CD4-positive, CD25-positive, alpha-beta regulatory T cell (primary cell): ENCODE measurements at regions not wholly inside any gene's neighbourhood (a gene's known extent, or its start where the extent isn't known, plus 50 kb on each side); places are given as distances from the start of the nearest gene placed in this dataset.

Experiments
- ATAC-seq, 2 donors: fragments of 150-1000 bp; cut with Tn5 transposase; one replicate each; pipeline ENCODE4 v1.10.0; 2021; ENCODE audit warnings: low read depth in 2 of 2, moderate number of reproducible peaks in 2 of 2, moderate library complexity in 1 of 2
- DNase-seq, 3 donors: peaks; one replicate each; pipeline versions ENCODE4 v3.0.0 to v3.0.0-alpha.2; 2012 to 2022; ENCODE audit warnings: mixed read lengths in 1 of 3
- H3K27ac ChIP-seq: one replicate; pipeline ENCODE4 v1.7.0; 2013; ENCODE audit warnings: mild to moderate bottlenecking, low read length; ENCODE audit not compliant: insufficient read depth, poor library complexity, severe bottlenecking
- H3K27me3 ChIP-seq: one replicate; pipeline ENCODE4 v1.7.0; 2013; ENCODE audit warnings: low read length; ENCODE audit not compliant: control insufficient read depth, insufficient read depth
- H3K36me3 ChIP-seq: one replicate; pipeline ENCODE4 v1.7.0; 2013; ENCODE audit warnings: mild to moderate bottlenecking, low read length, moderate library complexity; ENCODE audit not compliant: control insufficient read depth, insufficient read depth
- H3K4me1 ChIP-seq: 2 replicates; pipeline ENCODE4 v1.7.0; 2013; ENCODE audit warnings: mild to moderate bottlenecking, low read length; ENCODE audit not compliant: insufficient read depth, control insufficient read depth, poor library complexity, severe bottlenecking
- H3K4me3 ChIP-seq: one replicate; pipeline ENCODE4 v1.7.0; 2013; ENCODE audit warnings: low read depth, mild to moderate bottlenecking, low read length, moderate library complexity
- H3K9me3 ChIP-seq, 2 experiments: 1 replicate in 1 of 2; 2 replicates in 1 of 2; pipeline ENCODE4 v1.7.0; 2013; ENCODE audit warnings: low read length in 2 of 2, mild to moderate bottlenecking in 1 of 2, moderate library complexity in 1 of 2; ENCODE audit not compliant: control insufficient read depth in 2 of 2
- H3K27ac Mint-ChIP-seq, 3 donors: one replicate each; pipeline ENCODE4 v1.8.0; 2020 to 2022; ENCODE audit warnings: mild to moderate bottlenecking in 3 of 3, mixed read lengths in 3 of 3, moderate library complexity in 2 of 3
- H3K27me3 Mint-ChIP-seq: one replicate; pipeline ENCODE4 v1.8.0; 2022; ENCODE audit warnings: mild to moderate bottlenecking, mixed read lengths
- H3K36me3 Mint-ChIP-seq: one replicate; pipeline ENCODE4 v1.8.0; 2020; ENCODE audit warnings: mixed read lengths
- H3K4me1 Mint-ChIP-seq, 4 donors: one replicate each; pipeline ENCODE4 v1.8.0; 2020 to 2022; ENCODE audit warnings: mixed read lengths in 4 of 4, mild to moderate bottlenecking in 1 of 4
- H3K4me3 Mint-ChIP-seq, 4 donors: one replicate each; pipeline ENCODE4 v1.8.0; 2020 to 2022; ENCODE audit warnings: mild to moderate bottlenecking in 4 of 4, mixed read lengths in 4 of 4, moderate library complexity in 3 of 4
- H3K9me3 Mint-ChIP-seq, 7 donors: one replicate each; pipeline ENCODE4 v1.8.0; 2020 to 2022; ENCODE audit warnings: mixed read lengths in 7 of 7, mild to moderate bottlenecking in 3 of 7, moderate library complexity in 2 of 7

- Histone ChIP-seq H3K36me3 (no peaks in the 10 kb centered on the region), H3K27ac (no peak overlapping the region), H3K9me3 (peaks cover 3 to 18% of the 10 kb centered on the region in 2 experiments), H3K4me3 (no peak overlapping the region), H3K4me1 (no peaks in the 10 kb centered on the region), H3K27me3 (no peaks in the 10 kb centered on the region)
- Mint-ChIP-seq H3K4me3 (no peak overlapping the region), H3K9me3 (peaks cover 2 to 36% (median 14%) of the 10 kb centered on the region in 7 donors), H3K4me1 (no peaks in the 10 kb centered on the region), H3K27me3 (no peaks in the 10 kb centered on the region), H3K27ac (no peak overlapping the region), H3K36me3 (no peaks in the 10 kb centered on the region)
- ATAC-seq: no peak
- no peak for DNase-seq
Measured at GRCh38 chr16:63904182-63904581, 1217.7 kb downstream of the CDH11 start.

GRCh38 chr16:63896383-63897109 lies 1225.3 kb downstream of the CDH11 start:
- Mint-ChIP-seq H3K4me3 (no peak overlapping the region), H3K27me3 (no peaks in the 10 kb centered on the region)

GRCh38 chr16:63890723-63891122 lies 1231.1 kb downstream of the CDH11 start:
- no peak overlapping the region for H3K4me3 Mint-ChIP-seq
- no peaks in the 10 kb centered on the region for H3K36me3 ChIP-seq
- H3K9me3 Mint-ChIP-seq: peaks cover 0 to 39% (median 9%) of the 10 kb centered on the region in 7 donors
- H3K9me3 ChIP-seq: peaks cover 0 to 13% of the 10 kb centered on the region in 2 experiments
- H3K27ac Mint-ChIP-seq: no peak overlapping the region
- H3K4me1 ChIP-seq: no peaks in the 10 kb centered on the region
- H3K27me3 ChIP-seq: no peaks in the 10 kb centered on the region
- no peaks in the 10 kb centered on the region for H3K4me1 Mint-ChIP-seq
- no peak for ATAC-seq
- no peak for DNase-seq
- no peak overlapping the region for H3K4me3 ChIP-seq
- H3K27ac ChIP-seq: no peak overlapping the region
- no peaks in the 10 kb centered on the region for H3K36me3 Mint-ChIP-seq
- no peaks in the 10 kb centered on the region for H3K27me3 Mint-ChIP-seq

More at GRCh38 chr16:63896383-63897109, 1225.3 kb downstream of the CDH11 start:
- no peak overlapping the region for H3K4me3 ChIP-seq
- DNase-seq (no peak), ATAC-seq (no peak)
- H3K9me3 ChIP-seq: peaks cover 0 to 2% of the 10 kb centered on the region in 2 experiments
- H3K27me3 ChIP-seq: no peaks in the 10 kb centered on the region
- Mint-ChIP-seq H3K4me1 (no peaks in the 10 kb centered on the region), H3K27ac (no peak overlapping the region), H3K36me3 (no peaks in the 10 kb centered on the region), H3K9me3 (peaks cover under 1 to 22% (median 6%) of the 10 kb centered on the region in 7 donors)
- H3K4me1 ChIP-seq: no peaks in the 10 kb centered on the region
- H3K36me3 ChIP-seq: no peaks in the 10 kb centered on the region
- H3K27ac ChIP-seq: no peak overlapping the region

GRCh38 chr16:63890081-63890480 lies 1231.8 kb downstream of the CDH11 start:
- Histone ChIP-seq H3K27ac (no peak overlapping the region), H3K27me3 (no peaks in the 10 kb centered on the region), H3K9me3 (peaks cover 0 to 16% of the 10 kb centered on the region in 2 experiments), H3K4me3 (no peak overlapping the region), H3K36me3 (no peaks in the 10 kb centered on the region), H3K4me1 (no peaks in the 10 kb centered on the region)
- Mint-ChIP-seq H3K4me1 (no peaks in the 10 kb centered on the region), H3K36me3 (no peaks in the 10 kb centered on the region), H3K27ac (no peak overlapping the region), H3K9me3 (peaks cover 0 to 34% (median 9%) of the 10 kb centered on the region in 7 donors), H3K4me3 (no peak overlapping the region), H3K27me3 (no peaks in the 10 kb centered on the region)
- ATAC-seq (no peak), DNase-seq (no peak)

GRCh38 chr16:63883091-63883490 lies 1238.8 kb downstream of the CDH11 start:
- H3K4me3 Mint-ChIP-seq: no peak overlapping the region
- no peaks in the 10 kb centered on the region for H3K27me3 Mint-ChIP-seq
- Histone ChIP-seq H3K9me3 (peaks cover 0 to 8% of the 10 kb centered on the region in 2 experiments), H3K36me3 (no peaks in the 10 kb centered on the region), H3K27ac (no peak overlapping the region), H3K27me3 (no peaks in the 10 kb centered on the region), H3K4me3 (no peak overlapping the region), H3K4me1 (no peaks in the 10 kb centered on the region)
- H3K27ac Mint-ChIP-seq: no peak overlapping the region
- no peaks in the 10 kb centered on the region for H3K36me3 Mint-ChIP-seq
- no peaks in the 10 kb centered on the region for H3K4me1 Mint-ChIP-seq
- ATAC-seq (no peak), DNase-seq (no peak)
- H3K9me3 Mint-ChIP-seq: peaks cover 0 to 51% (median 9%) of the 10 kb centered on the region in 7 donors

DNA sequence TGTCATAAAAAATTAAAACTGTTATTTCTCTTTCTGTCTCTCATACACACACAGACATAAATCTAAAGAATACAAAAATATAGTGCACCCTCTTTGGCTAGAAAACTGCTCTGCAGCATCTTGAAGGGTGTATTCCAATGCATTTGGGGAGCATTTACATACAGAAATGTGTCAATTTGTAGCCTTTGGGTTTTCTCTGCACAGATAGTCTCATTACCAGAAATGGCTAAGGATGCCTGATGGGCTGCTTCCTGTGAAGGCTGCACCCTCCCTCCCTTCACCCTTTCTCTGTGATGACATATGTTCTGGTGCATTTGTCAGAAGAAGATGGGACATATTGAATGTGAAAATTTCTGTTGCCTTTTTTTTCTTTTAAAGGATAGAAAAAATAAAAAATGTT lies 1239.3 kb downstream of the CDH11 start:
- H3K4me1 Mint-ChIP-seq: no peaks in the 10 kb centered on the region
- ATAC-seq (no peak), DNase-seq (no peak)
- H3K27me3 Mint-ChIP-seq: no peaks in the 10 kb centered on the region
- peaks cover 0 to 49% (median 9%) of the 10 kb centered on the region in 7 donors for H3K9me3 Mint-ChIP-seq
- no peak overlapping the region for H3K27ac Mint-ChIP-seq
- Histone ChIP-seq H3K27me3 (no peaks in the 10 kb centered on the region), H3K36me3 (no peaks in the 10 kb centered on the region), H3K4me1 (no peaks in the 10 kb centered on the region), H3K27ac (no peak overlapping the region), H3K4me3 (no peak overlapping the region), H3K9me3 (peaks cover 0 to 8% of the 10 kb centered on the region in 2 experiments)
- no peak overlapping the region for H3K4me3 Mint-ChIP-seq
- no peaks in the 10 kb centered on the region for H3K36me3 Mint-ChIP-seq

GRCh38 chr16:63880948-63881347 lies 1240.9 kb downstream of the CDH11 start:
- H3K27me3 ChIP-seq: no peaks in the 10 kb centered on the region
- Mint-ChIP-seq H3K27me3 (no peaks in the 10 kb centered on the region), H3K9me3 (peaks cover 1 to 49% (median 7%) of the 10 kb centered on the region in 7 donors), H3K4me3 (no peak overlapping the region), H3K27ac (no peak overlapping the region), H3K36me3 (no peaks in the 10 kb centered on the region), H3K4me1 (no peaks in the 10 kb centered on the region)
- no peaks in the 10 kb centered on the region for H3K36me3 ChIP-seq
- H3K9me3 ChIP-seq: peaks cover 0 to 5% of the 10 kb centered on the region in 2 experiments
- no peak for DNase-seq
- no peaks in the 10 kb centered on the region for H3K4me1 ChIP-seq
- no peak overlapping the region for H3K4me3 ChIP-seq
- ATAC-seq: no peak
- H3K27ac ChIP-seq: no peak overlapping the region

DNA sequence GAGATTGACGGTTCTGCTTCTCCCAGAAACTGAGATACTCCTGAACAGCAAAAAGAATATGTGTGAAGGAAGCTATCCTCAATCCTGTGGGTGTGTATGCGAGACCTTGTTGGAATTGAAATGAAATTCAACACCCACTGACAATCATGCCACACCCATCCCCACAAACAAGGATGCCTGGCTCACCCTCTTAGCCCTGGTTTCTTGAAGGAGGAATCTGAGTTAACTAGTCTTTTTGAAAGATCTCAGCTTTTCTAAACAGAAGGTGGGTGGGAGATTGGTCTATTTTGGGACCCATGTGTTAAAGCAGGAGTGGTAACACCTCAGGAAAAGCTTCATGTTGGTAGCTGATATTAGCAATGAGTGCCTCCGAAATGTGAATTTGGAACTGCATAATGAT lies 1244.5 kb downstream of the CDH11 start:
- no peaks in the 10 kb centered on the region for H3K27me3 ChIP-seq
- ATAC-seq (no peak), DNase-seq (no peak)
- no peak overlapping the region for H3K27ac ChIP-seq
- no peaks in the 10 kb centered on the region for H3K4me1 Mint-ChIP-seq
- H3K9me3 ChIP-seq: peaks cover 0 to 3% of the 10 kb centered on the region in 2 experiments
- no peaks in the 10 kb centered on the region for H3K27me3 Mint-ChIP-seq
- H3K9me3 Mint-ChIP-seq: peaks cover 2 to 39% (median 8%) of the 10 kb centered on the region in 7 donors
- H3K4me3 ChIP-seq: no peak overlapping the region
- H3K4me1 ChIP-seq: no peaks in the 10 kb centered on the region
- no peaks in the 10 kb centered on the region for H3K36me3 ChIP-seq
- no peak overlapping the region for H3K27ac Mint-ChIP-seq
- no peaks in the 10 kb centered on the region for H3K36me3 Mint-ChIP-seq
- no peak overlapping the region for H3K4me3 Mint-ChIP-seq
